Stimulated activated naive CD8-positive, alpha-beta T cell treated with anti-CD3 and anti-CD28 coated beads, Interleukin-15, amount 100 ng/mL, for 72 hours (primary cell): ENCODE measurements at regions not wholly inside any gene's neighbourhood (a gene's known extent, or its start where the extent isn't known, plus 50 kb on each side); places are given as distances from the start of the nearest gene placed in this dataset.

Source experiments
- ATAC-seq: fragments of 150-1000 bp; cut with Tn5 transposase; 2 replicates; pipeline ENCODE4 v1.10.0; 2021; ENCODE audit warnings: mild to moderate bottlenecking, moderate library complexity
- DNase-seq, 2 donors: peaks; one replicate each; pipeline ENCODE4 v3.0.0; 2021 to 2022
- H3K27ac Mint-ChIP-seq, 2 donors: one replicate each; pipeline ENCODE4 v1.8.0; 2022; ENCODE audit warnings: mild to moderate bottlenecking in 2 of 2, mixed read lengths in 2 of 2, moderate library complexity in 2 of 2
- H3K27me3 Mint-ChIP-seq: one replicate; pipeline ENCODE4 v1.8.0; 2022; ENCODE audit warnings: mixed read lengths
- H3K4me1 Mint-ChIP-seq: one replicate; pipeline ENCODE4 v1.8.0; 2022; ENCODE audit warnings: mild to moderate bottlenecking, mixed read lengths
- H3K4me3 Mint-ChIP-seq, 2 donors: one replicate each; pipeline ENCODE4 v1.8.0; 2022; ENCODE audit warnings: mild to moderate bottlenecking in 2 of 2, mixed read lengths in 2 of 2, moderate library complexity in 1 of 2
- H3K9me3 Mint-ChIP-seq, 2 donors: one replicate each; pipeline ENCODE4 v1.8.0; 2022; ENCODE audit warnings: mixed read lengths in 2 of 2

DNA sequence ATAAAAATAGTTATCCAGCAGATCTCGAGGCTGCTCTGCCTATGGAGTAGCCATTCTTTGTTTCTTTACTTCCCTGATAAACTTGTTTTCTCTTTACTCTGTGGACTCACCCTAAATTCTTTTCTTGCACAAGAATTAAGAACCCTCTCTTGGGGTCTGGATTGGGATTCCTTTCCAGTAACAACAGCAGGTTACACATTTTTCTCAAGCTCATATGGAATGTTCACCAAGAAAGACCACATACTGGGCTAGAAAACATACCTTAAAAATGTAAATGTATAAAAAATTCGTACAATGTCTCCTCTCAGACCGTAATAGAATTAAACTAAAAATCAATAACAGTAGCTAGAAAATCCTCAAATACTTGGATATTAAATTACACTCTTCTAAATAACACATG, 299.2 kb downstream of the CNTN3 start:
- DNase-seq: no peak
- Mint-ChIP-seq H3K9me3 (peaks cover 21 to 27% of the 10 kb centered on the region in 2 donors), H3K27ac (no peak overlapping the region)

DNA sequence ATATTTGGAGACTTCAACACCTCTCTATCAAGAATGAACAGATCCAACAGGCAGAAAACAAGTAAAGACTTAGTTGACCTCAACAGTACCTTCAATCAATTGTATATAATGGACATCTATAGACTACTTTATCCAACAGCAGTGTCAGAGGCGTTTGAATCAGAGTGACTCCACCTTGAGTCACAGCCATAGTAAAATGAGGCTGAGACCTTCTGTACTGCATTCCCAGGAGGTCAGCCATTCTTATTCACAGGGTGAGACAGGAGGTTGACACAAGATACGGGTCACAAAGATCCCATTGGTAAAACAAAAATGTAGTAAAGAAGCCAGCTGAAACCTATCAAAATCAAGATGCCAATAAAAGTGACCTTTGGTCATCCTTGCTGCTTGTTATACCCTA, 299.8 kb downstream of the CNTN3 start:
- Mint-ChIP-seq H3K9me3 (peaks cover 21 to 27% of the 10 kb centered on the region in 2 donors), H3K4me3 (no peak overlapping the region), H3K4me1 (no peaks in the 10 kb centered on the region), H3K27me3 (no peaks in the 10 kb centered on the region), H3K27ac (no peak overlapping the region)
- no peak for DNase-seq
- no peak for ATAC-seq

More for the DNA sequence above, 299.2 kb downstream of the CNTN3 start:
- Mint-ChIP-seq H3K4me3 (no peak overlapping the region), H3K27me3 (no peaks in the 10 kb centered on the region), H3K4me1 (no peaks in the 10 kb centered on the region)
- no peak for ATAC-seq

DNA sequence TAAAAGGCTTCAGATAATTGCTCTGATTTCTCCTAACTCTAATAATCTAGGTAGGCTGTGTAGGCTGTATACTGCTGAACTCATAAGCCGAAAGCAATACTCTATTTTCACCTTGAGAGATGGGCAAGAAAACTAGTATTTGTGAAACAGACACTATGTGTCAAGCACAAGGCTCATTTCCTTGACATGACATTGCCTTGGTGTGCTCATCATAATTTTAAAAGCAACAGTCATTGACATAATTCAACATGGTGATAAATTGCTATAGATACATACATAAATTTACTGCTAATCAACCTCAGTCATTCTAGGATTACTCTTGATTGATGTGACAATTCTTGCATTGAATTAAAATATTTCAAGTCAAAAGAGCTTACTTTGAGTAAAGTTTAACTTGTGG, 304.7 kb downstream of the CNTN3 start:
- no peak for ATAC-seq
- DNase-seq: no peak
- H3K9me3 Mint-ChIP-seq: peaks cover 13 to 19% of the 10 kb centered on the region in 2 donors
- no peaks in the 10 kb centered on the region for H3K4me1 Mint-ChIP-seq
- H3K27ac Mint-ChIP-seq: no peak overlapping the region
- H3K4me3 Mint-ChIP-seq: no peak overlapping the region
- H3K27me3 Mint-ChIP-seq: no peaks in the 10 kb centered on the region

DNA sequence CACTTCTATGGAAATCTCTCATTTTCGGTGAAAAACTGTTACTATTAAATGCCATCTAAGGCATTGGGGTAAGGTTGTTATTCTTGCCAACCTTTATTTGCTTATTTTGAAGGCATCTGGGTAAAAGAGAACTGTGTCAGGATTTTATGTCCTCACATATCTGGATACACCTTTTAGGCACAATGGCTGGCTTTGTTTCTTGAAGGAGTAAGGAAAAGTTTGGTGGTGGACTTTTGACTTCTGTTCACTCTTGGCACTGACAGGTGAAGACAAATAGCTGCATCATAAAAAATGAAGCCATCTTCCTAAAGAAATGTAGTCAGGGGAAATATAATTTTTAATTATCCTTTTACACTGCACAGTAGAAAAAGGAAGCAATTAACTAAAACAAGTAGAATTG, 310.0 kb downstream of the CNTN3 start:
- no peaks in the 10 kb centered on the region for H3K9me3 Mint-ChIP-seq
- no peak overlapping the region for H3K4me3 Mint-ChIP-seq
- DNase-seq (no peak), ATAC-seq (no peak)
- no peak overlapping the region for H3K27ac Mint-ChIP-seq
- no peaks in the 10 kb centered on the region for H3K4me1 Mint-ChIP-seq
- H3K27me3 Mint-ChIP-seq: no peaks in the 10 kb centered on the region

DNA sequence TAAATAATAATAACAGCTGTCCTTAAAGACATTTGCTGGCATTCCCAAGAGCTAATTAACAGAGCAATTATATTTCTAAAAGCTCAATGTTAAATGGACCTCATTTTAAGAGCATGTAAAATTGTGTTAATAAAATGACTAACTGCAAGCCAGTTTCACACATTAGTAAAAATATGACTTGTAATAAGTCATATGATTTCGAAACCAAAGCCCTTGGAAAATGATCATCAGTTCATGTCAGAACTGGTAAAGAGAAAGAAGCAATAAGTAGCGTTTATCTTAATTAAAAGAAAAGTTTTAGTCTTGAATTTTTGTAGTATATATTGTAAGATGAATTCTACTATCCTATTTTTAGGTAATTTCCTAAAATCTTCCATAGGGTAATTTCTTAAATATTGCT, 310.7 kb downstream of the CNTN3 start:
- no peak for DNase-seq

DNA sequence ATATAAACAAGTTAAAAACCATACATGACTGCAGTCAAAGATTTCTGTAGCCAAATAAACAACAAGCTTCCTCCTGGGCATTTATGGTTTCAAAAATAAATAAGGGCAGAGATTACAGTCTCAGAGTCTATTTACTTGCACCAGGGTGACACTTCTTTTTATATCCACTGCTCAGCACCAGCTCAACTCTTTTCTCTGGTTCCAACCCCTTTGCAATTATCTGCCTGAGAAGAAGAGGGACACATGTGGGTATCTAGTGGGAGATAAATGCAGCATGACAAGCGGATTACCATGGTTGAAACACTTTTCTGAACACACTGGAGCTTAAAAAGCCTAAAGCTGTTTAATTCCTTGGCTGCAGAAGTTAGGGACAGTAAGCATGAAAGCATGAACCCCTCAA, 311.5 kb downstream of the CNTN3 start:
- H3K27me3 Mint-ChIP-seq: no peaks in the 10 kb centered on the region
- H3K4me1 Mint-ChIP-seq: no peaks in the 10 kb centered on the region
- peaks cover 3% of the 10 kb centered on the region in 2 donors for H3K9me3 Mint-ChIP-seq
- no peak overlapping the region for H3K4me3 Mint-ChIP-seq
- DNase-seq (no peak), ATAC-seq (no peak)
- no peak overlapping the region for H3K27ac Mint-ChIP-seq

More for the DNA sequence above, 310.7 kb downstream of the CNTN3 start:
- Mint-ChIP-seq H3K27ac (no peak overlapping the region), H3K4me1 (no peaks in the 10 kb centered on the region), H3K9me3 (no peaks in the 10 kb centered on the region), H3K27me3 (no peaks in the 10 kb centered on the region), H3K4me3 (no peak overlapping the region)
- ATAC-seq: no peak

DNA sequence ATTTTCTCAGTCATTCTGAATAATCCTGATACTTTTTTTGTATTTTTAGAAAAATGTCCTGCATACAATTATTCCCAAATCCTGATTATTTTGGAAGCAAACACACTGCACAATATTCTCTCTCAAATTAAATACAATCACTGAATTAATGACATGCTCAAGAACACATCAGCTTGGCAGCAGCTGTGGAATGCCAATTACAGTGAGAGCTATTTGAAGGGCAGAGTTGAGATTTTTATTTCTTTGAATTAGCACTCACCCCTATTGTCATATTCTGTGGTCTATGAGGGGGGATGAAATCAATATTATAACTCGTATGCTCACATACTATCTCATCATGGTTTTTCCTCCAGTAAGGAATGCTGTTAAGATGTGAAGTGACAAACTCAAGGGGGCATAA, 312.2 kb downstream of the CNTN3 start:
- Mint-ChIP-seq H3K9me3 (peaks cover 4 to 6% of the 10 kb centered on the region in 2 donors), H3K4me3 (no peak overlapping the region), H3K27me3 (no peaks in the 10 kb centered on the region), H3K27ac (no peak overlapping the region), H3K4me1 (no peaks in the 10 kb centered on the region)
- ATAC-seq: no peak
- DNase-seq: no peak

DNA sequence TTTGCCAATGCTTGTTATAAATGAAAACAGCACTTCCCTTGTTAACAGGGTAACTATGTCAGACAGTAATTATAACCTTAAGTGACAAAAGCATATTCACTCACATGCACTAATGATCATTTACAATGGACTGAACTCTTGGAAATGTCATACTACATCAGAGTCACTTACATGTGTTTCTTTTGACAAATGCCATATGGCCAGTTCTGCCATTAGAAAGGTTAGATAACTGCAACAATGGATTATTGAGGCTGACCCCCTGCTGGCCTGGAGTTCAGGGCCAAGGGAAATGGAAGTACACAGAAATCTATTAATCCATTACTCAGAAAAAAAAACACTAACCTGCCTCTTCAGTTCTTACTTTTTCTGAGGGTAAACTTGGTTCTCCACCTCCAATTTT, 313.4 kb downstream of the CNTN3 start:
- Mint-ChIP-seq H3K4me1 (no peaks in the 10 kb centered on the region), H3K4me3 (no peak overlapping the region), H3K9me3 (peaks cover 4 to 6% of the 10 kb centered on the region in 2 donors), H3K27me3 (no peaks in the 10 kb centered on the region), H3K27ac (no peak overlapping the region)
- DNase-seq: no peak
- ATAC-seq: no peak

DNA sequence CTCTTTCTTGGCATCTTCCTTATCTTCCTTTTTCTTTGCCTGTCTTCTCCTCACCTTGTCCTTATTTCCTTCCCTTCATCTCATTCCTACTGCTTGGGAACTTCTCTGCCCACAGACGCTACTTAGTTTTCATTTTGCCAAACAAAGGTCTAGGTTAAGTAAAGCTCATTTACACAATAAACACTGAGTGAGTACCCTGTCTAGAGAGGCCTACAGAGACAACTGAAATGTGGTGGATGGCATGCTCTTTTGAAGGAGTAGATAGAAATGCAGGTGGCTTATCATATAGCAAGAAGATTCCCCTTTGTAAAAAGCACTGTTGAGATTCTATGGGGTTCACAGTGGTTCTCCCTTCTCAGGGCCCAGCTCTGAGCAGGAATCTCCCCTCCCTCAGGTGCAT, 319.0 kb downstream of the CNTN3 start:
- Mint-ChIP-seq H3K27ac (no peak overlapping the region), H3K9me3 (peaks cover 13% of the 10 kb centered on the region in 2 donors), H3K4me3 (no peak overlapping the region), H3K4me1 (no peaks in the 10 kb centered on the region), H3K27me3 (no peaks in the 10 kb centered on the region)
- DNase-seq (no peak), ATAC-seq (no peak)

DNA sequence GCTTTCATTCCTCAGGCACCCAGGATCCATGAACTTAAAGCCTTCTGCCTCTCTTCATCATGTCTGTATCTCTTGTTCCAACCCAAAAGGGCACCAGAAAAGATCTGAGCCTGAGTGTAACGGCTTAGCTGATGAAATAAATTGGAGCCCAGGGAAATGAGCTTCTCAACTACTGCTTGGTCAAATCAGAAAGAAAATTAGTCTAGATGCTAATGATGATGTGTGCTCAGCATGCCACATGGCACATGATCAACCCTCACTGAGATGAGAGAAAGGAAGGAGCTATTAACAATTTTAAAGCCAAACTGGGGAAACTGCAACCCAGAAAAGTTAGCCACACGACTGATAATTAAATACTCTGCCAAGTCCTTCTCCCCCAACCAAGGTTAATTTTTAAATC, 325.7 kb downstream of the CNTN3 start:
- Mint-ChIP-seq H3K27me3 (no peaks in the 10 kb centered on the region), H3K9me3 (peaks cover 0 to 5% of the 10 kb centered on the region in 2 donors), H3K27ac (no peak overlapping the region), H3K4me3 (no peak overlapping the region), H3K4me1 (no peaks in the 10 kb centered on the region)
- no peak for DNase-seq
- no peak for ATAC-seq

DNA sequence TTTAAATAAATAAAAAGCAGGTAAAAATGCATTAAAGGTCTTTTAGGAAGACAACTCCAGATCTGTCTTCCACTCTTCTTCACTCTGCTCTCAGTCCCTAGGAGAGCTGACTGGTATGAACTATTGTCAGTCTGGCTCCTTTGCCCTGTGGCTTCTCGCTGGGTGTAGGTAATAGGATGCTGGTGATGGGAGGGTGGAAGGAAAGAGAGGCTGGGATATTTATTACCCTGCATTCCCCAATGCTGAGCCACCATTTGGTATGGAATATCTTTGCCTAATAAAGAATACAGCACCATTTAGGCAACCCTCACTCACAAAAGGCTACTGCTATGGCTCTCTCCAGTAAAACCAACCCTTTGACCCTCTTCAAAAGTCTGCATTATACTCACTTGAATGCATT, 326.9 kb downstream of the CNTN3 start:
- ATAC-seq: no peak
- DNase-seq: no peak
- Mint-ChIP-seq H3K9me3 (peaks cover 0 to 5% of the 10 kb centered on the region in 2 donors), H3K4me3 (no peak overlapping the region), H3K27me3 (no peaks in the 10 kb centered on the region), H3K27ac (no peak overlapping the region), H3K4me1 (no peaks in the 10 kb centered on the region)

DNA sequence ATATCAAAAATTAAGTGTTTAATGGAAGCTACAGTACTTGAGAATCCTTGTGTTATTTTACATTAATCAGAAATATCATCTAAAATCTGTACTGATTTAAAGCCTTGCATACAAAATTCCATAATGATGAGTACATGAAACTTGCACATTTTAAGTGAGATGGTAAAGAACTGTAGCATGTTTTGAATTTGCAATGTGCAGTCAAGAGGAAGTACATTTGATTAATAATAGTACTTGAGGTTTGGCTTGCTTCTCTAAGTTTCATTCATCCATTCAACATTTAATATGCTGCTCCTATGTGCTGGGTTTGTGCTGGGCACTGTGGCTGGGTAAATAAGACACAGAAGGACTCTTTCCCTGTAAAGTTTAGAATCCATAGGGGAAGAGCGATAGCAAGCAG, 332.3 kb downstream of the CNTN3 start:
- Mint-ChIP-seq H3K27ac (no peak overlapping the region), H3K4me3 (no peak overlapping the region), H3K27me3 (no peaks in the 10 kb centered on the region), H3K4me1 (no peaks in the 10 kb centered on the region), H3K9me3 (peaks cover 6 to 30% of the 10 kb centered on the region in 2 donors)
- DNase-seq (no peak), ATAC-seq (no peak)

DNA sequence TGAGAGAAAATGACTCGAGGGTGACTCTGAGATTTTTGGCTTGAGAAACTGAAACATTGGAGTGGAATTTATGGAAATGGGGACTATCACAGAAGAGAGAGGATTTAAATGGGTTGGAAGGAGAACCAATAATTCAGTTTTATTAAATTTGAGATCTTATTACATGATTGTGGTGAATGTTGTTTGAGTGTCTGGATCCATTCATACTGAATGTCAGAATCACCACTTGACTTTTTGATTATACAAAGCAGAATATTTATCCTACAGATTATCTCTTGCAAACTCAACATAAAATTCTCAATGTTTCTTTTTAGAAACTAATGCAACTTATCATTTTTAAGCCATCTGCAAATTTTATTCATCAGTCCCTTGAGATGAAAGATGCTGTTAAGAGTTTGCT, 332.8 kb downstream of the CNTN3 start:
- ATAC-seq (no peak), DNase-seq (no peak)
- H3K27ac Mint-ChIP-seq: no peak overlapping the region
- no peak overlapping the region for H3K4me3 Mint-ChIP-seq
- peaks cover 9 to 35% of the 10 kb centered on the region in 2 donors for H3K9me3 Mint-ChIP-seq
- no peaks in the 10 kb centered on the region for H3K4me1 Mint-ChIP-seq
- H3K27me3 Mint-ChIP-seq: no peaks in the 10 kb centered on the region

DNA sequence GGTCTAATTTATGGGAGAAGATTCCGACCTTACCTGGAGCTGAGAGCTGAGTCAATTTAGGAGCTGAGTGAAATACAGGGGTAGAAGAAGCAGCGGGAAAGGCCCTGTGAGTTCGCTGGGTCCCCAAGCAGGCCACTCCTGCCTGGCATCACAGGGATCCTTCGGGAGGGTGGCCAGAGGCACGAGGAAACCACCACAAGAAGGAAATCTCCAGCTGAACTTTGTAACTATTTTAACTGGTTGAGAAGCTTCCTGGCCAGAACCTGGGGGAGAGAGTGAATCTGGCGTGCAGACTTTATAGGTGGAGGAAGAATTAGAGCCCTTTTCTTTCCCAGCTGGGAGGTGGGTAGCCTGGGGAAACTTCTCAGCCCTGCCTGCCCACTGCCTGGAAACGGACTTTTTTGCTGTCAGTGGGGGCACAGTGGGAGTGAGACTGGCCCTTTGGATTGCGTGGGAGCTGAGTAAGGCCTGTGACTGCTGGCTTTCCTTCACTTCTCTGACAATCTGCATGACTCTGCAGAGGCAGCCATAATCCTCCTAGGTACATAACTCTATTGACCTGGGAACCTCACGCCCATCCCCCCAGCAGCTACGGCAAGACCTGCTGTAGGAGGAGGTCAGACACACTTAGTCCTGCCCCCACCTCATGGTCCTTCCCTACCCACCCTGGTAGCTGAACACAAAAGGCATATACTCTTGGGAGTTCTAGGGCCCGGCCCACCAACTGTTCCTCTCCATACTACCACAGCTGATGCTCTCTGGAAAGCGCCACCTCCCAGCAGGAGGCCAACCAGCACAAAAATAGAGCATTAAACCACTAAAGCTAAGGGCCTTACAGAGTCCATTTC, 340.7 kb downstream of the CNTN3 start:
- Mint-ChIP-seq H3K4me3 (no peak overlapping the region), H3K27ac (no peak overlapping the region)

DNA sequence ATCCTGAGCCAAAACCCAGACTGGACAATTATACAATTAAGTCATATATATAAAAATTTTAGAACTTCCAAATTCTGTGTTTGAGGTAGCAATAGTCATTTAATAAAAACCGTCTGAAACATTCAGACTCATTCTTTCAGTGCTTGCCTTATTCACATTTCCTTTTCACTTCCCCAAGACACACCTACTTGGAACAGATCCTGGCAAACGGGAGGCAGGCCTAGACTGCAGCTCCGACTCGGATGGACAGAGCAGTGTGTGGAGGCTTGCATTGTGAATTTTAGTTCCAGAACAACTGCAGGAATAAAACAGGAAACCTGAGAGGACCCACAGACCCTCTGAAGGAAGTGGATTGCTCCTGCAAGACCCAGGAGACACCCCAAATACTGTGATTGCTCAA, 341.4 kb downstream of the CNTN3 start:
- no peaks in the 10 kb centered on the region for H3K4me1 Mint-ChIP-seq
- no peak for DNase-seq
- ATAC-seq: no peak
- no peak overlapping the region for H3K27ac Mint-ChIP-seq
- peaks cover 19 to 46% of the 10 kb centered on the region in 2 donors for H3K9me3 Mint-ChIP-seq
- H3K27me3 Mint-ChIP-seq: no peaks in the 10 kb centered on the region
- H3K4me3 Mint-ChIP-seq: no peak overlapping the region

More for the DNA sequence above, 340.7 kb downstream of the CNTN3 start:
- ATAC-seq (no peak), DNase-seq (no peak)
- no peaks in the 10 kb centered on the region for H3K27me3 Mint-ChIP-seq
- no peaks in the 10 kb centered on the region for H3K4me1 Mint-ChIP-seq
- H3K9me3 Mint-ChIP-seq: peaks cover 19 to 50% of the 10 kb centered on the region in 2 donors

DNA sequence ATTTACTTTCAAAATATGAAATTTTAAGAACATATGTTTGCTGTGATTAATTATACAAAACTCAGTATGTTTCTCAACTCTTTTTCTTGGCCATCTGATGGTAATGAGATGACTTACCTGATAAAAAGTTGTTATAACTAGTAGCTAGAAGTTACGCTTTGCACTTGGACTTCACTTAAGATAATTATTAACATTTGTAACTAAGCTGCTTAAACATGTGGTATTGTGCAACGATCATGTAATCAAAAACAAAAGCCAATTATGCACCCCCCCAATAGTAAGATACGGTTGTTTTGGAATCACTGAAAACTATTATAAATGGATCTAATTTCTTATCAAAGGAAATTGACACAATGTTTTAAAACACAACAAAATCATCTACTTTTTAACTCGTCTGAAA, 342.9 kb downstream of the CNTN3 start:
- no peak overlapping the region for H3K4me3 Mint-ChIP-seq
- peaks cover 15 to 32% of the 10 kb centered on the region in 2 donors for H3K9me3 Mint-ChIP-seq
- ATAC-seq: no peak
- no peaks in the 10 kb centered on the region for H3K27me3 Mint-ChIP-seq
- DNase-seq: no peak
- H3K4me1 Mint-ChIP-seq: no peaks in the 10 kb centered on the region
- no peak overlapping the region for H3K27ac Mint-ChIP-seq

DNA sequence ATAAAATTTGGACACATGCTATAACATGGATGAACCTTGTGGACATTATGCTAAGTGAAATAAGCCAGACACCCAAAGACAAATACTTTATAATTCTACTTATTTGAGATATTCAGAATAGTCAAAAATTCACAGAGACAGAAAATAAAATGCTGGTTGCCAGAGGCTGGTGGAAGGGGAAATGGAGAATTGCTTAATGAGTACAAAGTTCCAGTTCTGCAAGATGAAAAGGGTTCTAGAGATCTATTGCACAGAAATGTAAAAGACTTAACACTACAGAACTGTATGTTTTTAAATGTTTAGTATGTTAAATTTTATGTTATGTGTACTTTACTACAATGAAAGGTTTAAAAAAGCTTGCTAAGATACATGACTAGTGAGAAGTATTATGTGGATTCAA, 344.8 kb downstream of the CNTN3 start:
- ATAC-seq: no peak
- Mint-ChIP-seq H3K4me1 (no peaks in the 10 kb centered on the region), H3K27me3 (no peaks in the 10 kb centered on the region), H3K9me3 (peaks cover 4 to 20% of the 10 kb centered on the region in 2 donors), H3K27ac (no peak overlapping the region), H3K4me3 (no peak overlapping the region)
- DNase-seq: no peak
